ENCODE measurements at regions not wholly inside any gene's neighbourhood (a gene's known extent, or its start where the extent isn't known, plus 50 kb on each side); places are given as distances from the start of the nearest gene placed in this dataset.
"Not testable (repeated sequence)": the region's sequence is repeated elsewhere in the genome, so short reads cannot be mapped to it uniquely, and the experiment has no call there.

DNA sequence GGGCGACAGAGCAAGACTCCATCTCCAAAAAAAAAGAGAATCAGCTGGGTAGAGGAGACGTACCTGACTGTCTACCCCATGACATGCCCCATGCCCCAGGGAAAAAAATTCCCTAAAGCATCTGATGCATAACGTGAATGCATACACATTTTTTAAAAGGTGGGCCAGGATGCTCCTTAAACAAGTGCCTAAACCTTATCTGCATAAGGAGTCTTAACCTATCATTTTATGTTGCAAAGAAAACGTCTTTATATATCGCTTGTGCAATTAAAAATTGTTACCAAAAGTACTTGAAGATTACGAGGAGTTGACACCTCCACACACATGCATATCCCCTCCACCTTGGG, 95.8 kb upstream of the METTL9 start:
- not testable (repeated sequence) for TF ChIP-seq EZH2 (IDR thresholded peaks at IDR 0.05; ENCODE audit: borderline replicate concordance, low read length)
- TF ChIP-seq, protein P1, sequence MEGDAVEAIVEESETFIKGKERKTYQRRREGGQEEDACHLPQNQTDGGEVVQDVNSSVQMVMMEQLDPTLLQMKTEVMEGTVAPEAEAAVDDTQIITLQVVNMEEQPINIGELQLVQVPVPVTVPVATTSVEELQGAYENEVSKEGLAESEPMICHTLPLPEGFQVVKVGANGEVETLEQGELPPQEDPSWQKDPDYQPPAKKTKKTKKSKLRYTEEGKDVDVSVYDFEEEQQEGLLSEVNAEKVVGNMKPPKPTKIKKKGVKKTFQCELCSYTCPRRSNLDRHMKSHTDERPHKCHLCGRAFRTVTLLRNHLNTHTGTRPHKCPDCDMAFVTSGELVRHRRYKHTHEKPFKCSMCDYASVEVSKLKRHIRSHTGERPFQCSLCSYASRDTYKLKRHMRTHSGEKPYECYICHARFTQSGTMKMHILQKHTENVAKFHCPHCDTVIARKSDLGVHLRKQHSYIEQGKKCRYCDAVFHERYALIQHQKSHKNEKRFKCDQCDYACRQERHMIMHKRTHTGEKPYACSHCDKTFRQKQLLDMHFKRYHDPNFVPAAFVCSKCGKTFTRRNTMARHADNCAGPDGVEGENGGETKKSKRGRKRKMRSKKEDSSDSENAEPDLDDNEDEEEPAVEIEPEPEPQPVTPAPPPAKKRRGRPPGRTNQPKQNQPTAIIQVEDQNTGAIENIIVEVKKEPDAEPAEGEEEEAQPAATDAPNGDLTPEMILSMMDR (conservative IDR thresholded peaks at IDR 0.05 in 1 of 2, IDR thresholded peaks at IDR 0.05 in 1 of 2; ENCODE audit: extremely low read depth in 1 of 2, insufficient read depth in 1 of 2, low read depth in 1 of 2, low read length in 2 of 2) = not testable (repeated sequence)

All from mammary epithelial cell (primary cell).